Lung (tissue), 11 donors: ENCODE measurements at regions not wholly inside any gene's neighbourhood (a gene's known extent, or its start where the extent isn't known, plus 50 kb on each side); places are given as distances from the start of the nearest gene placed in this dataset.

Experiments used
- ATAC-seq: fragments of 200-7000 bp; cut with Tn5 transposase; one replicate; pipeline ENCODE4 v1.9.1; 2020; ENCODE audit warnings: moderate number of reproducible peaks; ENCODE audit not compliant: insufficient read depth, low FRiP score
- DNase-seq, 3 donors: peaks; one replicate each; pipeline ENCODE4 v3.0.0-alpha.2; 2013 to 2017
- H3K27ac ChIP-seq, 2 donors: one replicate each; pipeline ENCODE4 v1.5.1; 2013; ENCODE audit warnings: mild to moderate bottlenecking in 2 of 2, moderate library complexity in 2 of 2, control low read depth in 1 of 2, inconsistent platforms in 1 of 2, low read depth in 1 of 2, low read length in 1 of 2
- H3K27me3 ChIP-seq, 3 donors: one replicate each; pipeline ENCODE4 v1.5.1; 2013; ENCODE audit warnings: low read length in 2 of 3; ENCODE audit not compliant: control insufficient read depth in 3 of 3, insufficient read depth in 3 of 3
- H3K36me3 ChIP-seq, 4 donors: one replicate each; pipeline ENCODE4 v1.5.1; 2013; ENCODE audit warnings: low read length in 4 of 4, mild to moderate bottlenecking in 1 of 4, moderate library complexity in 1 of 4; ENCODE audit not compliant: control insufficient read depth in 4 of 4, insufficient read depth in 4 of 4
- H3K4me1 ChIP-seq, 5 donors: one replicate each; pipeline ENCODE4 v1.5.1; 2013; ENCODE audit warnings: low read length in 5 of 5, mild to moderate bottlenecking in 2 of 5, moderate library complexity in 1 of 5; ENCODE audit not compliant: control insufficient read depth in 5 of 5, insufficient read depth in 5 of 5
- H3K4me3 ChIP-seq: one replicate; pipeline ENCODE4 v1.5.1; 2013; ENCODE audit warnings: mild to moderate bottlenecking, control low read depth, moderate library complexity
- H3K9ac ChIP-seq, 2 donors: one replicate each; pipeline ENCODE4 v1.5.1; 2013; ENCODE audit warnings: low read length in 2 of 2, control low read depth in 1 of 2; ENCODE audit not compliant: insufficient read depth in 1 of 2
- H3K9me3 ChIP-seq, 4 donors: one replicate each; pipeline ENCODE4 v1.5.1; 2013; ENCODE audit warnings: low read length in 3 of 4, mild to moderate bottlenecking in 1 of 4, moderate library complexity in 1 of 4; ENCODE audit not compliant: control insufficient read depth in 4 of 4, insufficient read depth in 3 of 4
- WGBS, 2 donors: extraction: QIAGEN DNeasy Blood & Tissue Kit; methylation state at CpG; one replicate each; pipeline ENCODE4 v1.1.7; 2013; 5-methylcytosine and 5-hydroxymethylcytosine counted together
- TF ChIP-seq, protein P1 (sequence below): IDR thresholded peaks from 2 replicates; pipeline ENCODE4 v1.5.1; 2012; ENCODE audit warnings: mild to moderate bottlenecking; ENCODE audit errors: control extremely low read depth, extremely low read depth
- donor health status: control.
- donor health status: control.
- donor health status: Bipolar disorder and iron deficiency.
- donor health status: healthy.
- donor health status: DM: yes; HTN: yes; CAD: no.

DNA sequence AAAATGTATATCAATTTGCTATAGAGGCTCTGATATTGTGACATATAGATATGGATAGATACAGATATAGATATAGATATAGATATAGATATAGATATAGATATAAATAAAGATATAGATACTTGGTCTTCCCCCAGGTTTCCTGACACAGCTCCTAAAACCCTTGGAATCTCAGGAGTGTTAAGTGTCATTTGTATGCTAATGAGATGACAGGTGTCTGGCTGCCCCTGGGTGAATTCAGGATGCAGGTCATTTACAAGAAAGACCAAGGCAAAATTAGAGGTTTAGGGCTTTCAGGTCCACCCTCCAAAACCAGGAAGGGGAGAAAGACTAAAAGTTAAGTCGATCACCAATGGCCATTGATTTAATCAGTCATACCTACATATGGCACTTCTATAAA, 1034.8 kb downstream of the PDHA2 start:
- H3K27ac ChIP-seq = no peak overlapping the region
- H3K9ac ChIP-seq = no peak overlapping the region
- H3K27me3 ChIP-seq = no peaks in the 10 kb centered on the region
- no peak for DNase-seq
- no peak for ATAC-seq
- H3K4me3 ChIP-seq = no peak overlapping the region
- WGBS, 2 donors = 61 to 78% methylated on average over 1 of the region's 1 CpG
- peaks cover 0 to 4% (median 0%) of the 10 kb centered on the region in 4 donors for H3K9me3 ChIP-seq
- H3K36me3 ChIP-seq = no peaks in the 10 kb centered on the region
- TF ChIP-seq, protein P1, sequence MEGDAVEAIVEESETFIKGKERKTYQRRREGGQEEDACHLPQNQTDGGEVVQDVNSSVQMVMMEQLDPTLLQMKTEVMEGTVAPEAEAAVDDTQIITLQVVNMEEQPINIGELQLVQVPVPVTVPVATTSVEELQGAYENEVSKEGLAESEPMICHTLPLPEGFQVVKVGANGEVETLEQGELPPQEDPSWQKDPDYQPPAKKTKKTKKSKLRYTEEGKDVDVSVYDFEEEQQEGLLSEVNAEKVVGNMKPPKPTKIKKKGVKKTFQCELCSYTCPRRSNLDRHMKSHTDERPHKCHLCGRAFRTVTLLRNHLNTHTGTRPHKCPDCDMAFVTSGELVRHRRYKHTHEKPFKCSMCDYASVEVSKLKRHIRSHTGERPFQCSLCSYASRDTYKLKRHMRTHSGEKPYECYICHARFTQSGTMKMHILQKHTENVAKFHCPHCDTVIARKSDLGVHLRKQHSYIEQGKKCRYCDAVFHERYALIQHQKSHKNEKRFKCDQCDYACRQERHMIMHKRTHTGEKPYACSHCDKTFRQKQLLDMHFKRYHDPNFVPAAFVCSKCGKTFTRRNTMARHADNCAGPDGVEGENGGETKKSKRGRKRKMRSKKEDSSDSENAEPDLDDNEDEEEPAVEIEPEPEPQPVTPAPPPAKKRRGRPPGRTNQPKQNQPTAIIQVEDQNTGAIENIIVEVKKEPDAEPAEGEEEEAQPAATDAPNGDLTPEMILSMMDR = no peak
- H3K4me1 ChIP-seq = no peaks in the 10 kb centered on the region

DNA sequence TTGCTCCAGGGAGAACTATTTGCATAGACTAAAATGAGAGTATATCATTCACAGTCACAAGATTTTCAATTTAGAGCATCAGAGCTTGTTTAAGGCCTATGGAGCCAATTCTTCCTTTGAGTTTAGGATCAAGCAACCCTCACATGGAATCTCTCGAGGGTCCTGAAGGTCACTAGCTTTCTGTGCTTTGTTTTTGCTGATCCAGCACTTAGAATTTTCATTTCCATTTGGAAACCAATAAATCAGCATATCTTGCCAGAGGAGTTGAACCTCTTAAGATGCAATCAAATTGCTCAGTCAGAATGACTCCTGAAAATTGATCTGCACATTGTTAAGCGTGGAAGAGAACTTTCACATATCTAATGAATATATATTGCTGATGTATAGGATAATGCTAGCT, 1039.6 kb downstream of the PDHA2 start:
- TF ChIP-seq, protein P1 = no peak
- Histone ChIP-seq H3K36me3 (no peaks in the 10 kb centered on the region), H3K4me3 (no peak overlapping the region), H3K27ac (no peak overlapping the region), H3K9ac (no peak overlapping the region), H3K27me3 (no peaks in the 10 kb centered on the region), H3K4me1 (no peaks in the 10 kb centered on the region), H3K9me3 (no peaks in the 10 kb centered on the region)
- WGBS, 2 donors = 50 to 70% methylated on average over 2 of the region's 2 CpGs
- no peak for DNase-seq
- ATAC-seq = no peak

DNA sequence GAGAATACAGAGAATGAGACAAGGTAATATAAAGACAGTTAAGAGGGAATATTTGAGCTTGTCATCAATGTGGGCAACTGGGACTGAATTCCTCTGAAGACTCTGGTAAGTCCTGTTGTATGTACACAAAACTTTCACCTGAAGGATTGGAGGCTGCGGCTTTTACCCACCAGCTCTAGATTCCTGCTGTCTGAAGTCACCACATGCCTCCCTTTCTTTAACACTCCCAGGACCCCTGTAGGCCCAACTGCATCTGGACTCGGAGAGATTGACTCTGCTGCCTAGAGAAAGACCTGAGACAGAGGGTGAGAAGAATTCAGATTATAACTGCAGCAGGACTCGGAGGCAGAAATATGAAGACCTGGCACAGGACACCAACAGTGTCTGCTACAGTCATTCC, 1048.0 kb downstream of the PDHA2 start:
- 67 to 84% methylated on average over 3 of the region's 3 CpGs for WGBS, 2 donors
- H3K9me3 ChIP-seq = no peaks in the 10 kb centered on the region
- ATAC-seq = no peak

DNA sequence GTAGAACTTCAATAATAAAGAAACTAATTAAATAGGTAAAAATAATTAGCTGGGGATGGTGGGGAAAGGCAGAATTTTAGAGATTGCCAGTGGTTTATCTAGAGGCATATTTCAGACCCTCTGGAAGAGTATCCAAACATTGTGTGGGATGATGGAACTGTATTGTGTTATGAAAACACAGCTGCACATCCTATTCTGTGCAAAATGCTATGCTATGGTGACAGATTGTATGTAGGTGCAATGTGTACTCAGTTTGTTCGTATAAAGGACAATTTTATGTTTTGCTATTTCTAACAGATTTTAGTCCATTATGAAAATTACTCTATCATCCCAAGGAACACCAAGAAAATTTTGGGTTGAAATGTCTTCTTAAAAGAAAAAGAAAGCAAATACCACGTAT, 1054.7 kb downstream of the PDHA2 start:
- Histone ChIP-seq H3K36me3 (no peaks in the 10 kb centered on the region), H3K4me1 (no peaks in the 10 kb centered on the region), H3K9ac (no peak overlapping the region), H3K9me3 (no peaks in the 10 kb centered on the region), H3K4me3 (no peak overlapping the region), H3K27me3 (no peaks in the 10 kb centered on the region), H3K27ac (no peak overlapping the region)
- TF ChIP-seq, protein P1 = no peak
- no peak for DNase-seq
- no peak for ATAC-seq
- WGBS, 2 donors = 67 to 85% methylated on average over 2 of the region's 2 CpGs

More for the DNA sequence above, 1048.0 kb downstream of the PDHA2 start:
- Histone ChIP-seq H3K27me3 (no peaks in the 10 kb centered on the region), H3K4me3 (no peak overlapping the region), H3K9ac (no peak overlapping the region), H3K36me3 (no peaks in the 10 kb centered on the region), H3K27ac (no peak overlapping the region), H3K4me1 (no peaks in the 10 kb centered on the region)
- DNase-seq = no peak
- TF ChIP-seq, protein P1 = no peak
